ENCODE measurements at regions not wholly inside any gene's neighbourhood (a gene's known extent, or its start where the extent isn't known, plus 50 kb on each side); places are given as distances from the start of the nearest gene placed in this dataset.

GRCh38 chr11:23252426-23252825, 392.2 kb upstream of the CCDC179 start:
- TF ChIP-seq CTCF (IDR thresholded peaks at IDR 0.05; ENCODE audit: insufficient read depth in 1 of 2, low read depth in 1 of 2, low read length in 1 of 2, severe bottlenecking in 1 of 2, unreplicated experiment in 1 of 2), result no peak

GRCh38 chr11:23257088-23257487, 396.8 kb upstream of the CCDC179 start:
- Histone ChIP-seq H3K4me1 (no peaks in the 10 kb centered on the region), H3K9me3 (no peaks in the 10 kb centered on the region), H3K27me3 (replicated peaks; ENCODE audit: control insufficient read depth, insufficient read depth, low read length) (no peaks in the 10 kb centered on the region), H3K36me3 (ENCODE audit: control insufficient read depth, insufficient read depth, low read length) (no peaks in the 10 kb centered on the region), H3K4me3 (ENCODE audit: low read depth, low read length) (no peak overlapping the region)
- Mint-ChIP-seq H3K36me3 (ENCODE audit: insufficient read depth, unreplicated experiment) (no peaks in the 10 kb centered on the region), H3K27me3 (ENCODE audit: insufficient read depth, unreplicated experiment) (no peaks in the 10 kb centered on the region), H3K27ac (ENCODE audit: unreplicated experiment) (no peak overlapping the region), H3K4me1 (ENCODE audit: low read depth, unreplicated experiment) (no peaks in the 10 kb centered on the region), H3K9me3 (ENCODE audit: unreplicated experiment) (no peaks in the 10 kb centered on the region), H3K4me3 (ENCODE audit: unreplicated experiment) (no peak overlapping the region)
- no peak for DNase-seq
- no peak for TF ChIP-seq CTCF (IDR thresholded peaks at IDR 0.05; ENCODE audit: insufficient read depth in 1 of 2, low read depth in 1 of 2, low read length in 1 of 2, severe bottlenecking in 1 of 2, unreplicated experiment in 1 of 2)
- intact Hi-C loops (cut with micrococcal nuclease; ENCODE audit: unreplicated experiment), result no loop called here
- BruUV-seq (replicated peaks), result no TSS peak
- ChIA-PET POLR2A (no interaction called here), CTCF (no interaction called here)

More at GRCh38 chr11:23252426-23252825, 392.2 kb upstream of the CCDC179 start:
- Mint-ChIP-seq H3K27me3 (ENCODE audit: insufficient read depth, unreplicated experiment) (no peaks in the 10 kb centered on the region), H3K27ac (ENCODE audit: unreplicated experiment) (no peak overlapping the region), H3K9me3 (ENCODE audit: unreplicated experiment) (no peaks in the 10 kb centered on the region), H3K4me1 (ENCODE audit: low read depth, unreplicated experiment) (no peaks in the 10 kb centered on the region), H3K4me3 (ENCODE audit: unreplicated experiment) (no peak overlapping the region), H3K36me3 (ENCODE audit: insufficient read depth, unreplicated experiment) (no peaks in the 10 kb centered on the region)
- H3K27me3 ChIP-seq (replicated peaks; ENCODE audit: control insufficient read depth, insufficient read depth, low read length), result no peaks in the 10 kb centered on the region
- ChIA-PET CTCF (no interaction called here), POLR2A (no interaction called here)
- no TSS peak for BruUV-seq (replicated peaks)
- no peaks in the 10 kb centered on the region for H3K4me1 ChIP-seq
- H3K4me3 ChIP-seq (ENCODE audit: low read depth, low read length), result no peak overlapping the region
- no peaks in the 10 kb centered on the region for H3K9me3 ChIP-seq
- intact Hi-C loops (cut with micrococcal nuclease; ENCODE audit: unreplicated experiment), result no loop called here
- no peaks in the 10 kb centered on the region for H3K36me3 ChIP-seq (ENCODE audit: control insufficient read depth, insufficient read depth, low read length)
- DNase-seq, result no peak

GRCh38 chr11:23257556-23257955, 397.3 kb upstream of the CCDC179 start:
- Histone ChIP-seq H3K36me3 (ENCODE audit: control insufficient read depth, insufficient read depth, low read length) (no peaks in the 10 kb centered on the region), H3K4me3 (ENCODE audit: low read depth, low read length) (no peak overlapping the region), H3K4me1 (no peaks in the 10 kb centered on the region), H3K27me3 (replicated peaks; ENCODE audit: control insufficient read depth, insufficient read depth, low read length) (no peaks in the 10 kb centered on the region), H3K9me3 (no peaks in the 10 kb centered on the region)
- ChIA-PET POLR2A (no interaction called here), CTCF (no interaction called here)
- no peaks in the 10 kb centered on the region for H3K4me1 Mint-ChIP-seq (ENCODE audit: low read depth, unreplicated experiment)
- TF ChIP-seq CTCF (IDR thresholded peaks at IDR 0.05; ENCODE audit: insufficient read depth in 1 of 2, low read depth in 1 of 2, low read length in 1 of 2, severe bottlenecking in 1 of 2, unreplicated experiment in 1 of 2), result no peak
- H3K9me3 Mint-ChIP-seq (ENCODE audit: unreplicated experiment), result no peaks in the 10 kb centered on the region
- no peak overlapping the region for H3K27ac Mint-ChIP-seq (ENCODE audit: unreplicated experiment)
- no peaks in the 10 kb centered on the region for H3K27me3 Mint-ChIP-seq (ENCODE audit: insufficient read depth, unreplicated experiment)
- BruUV-seq (replicated peaks), result no TSS peak
- no peak overlapping the region for H3K4me3 Mint-ChIP-seq (ENCODE audit: unreplicated experiment)
- intact Hi-C loops (cut with micrococcal nuclease; ENCODE audit: unreplicated experiment), result no loop called here
- DNase-seq, result no peak
- no peaks in the 10 kb centered on the region for H3K36me3 Mint-ChIP-seq (ENCODE audit: insufficient read depth, unreplicated experiment)
